GM13976 (cell line): ENCODE measurements at regions not wholly inside any gene's neighbourhood (a gene's known extent, or its start where the extent isn't known, plus 50 kb on each side); places are given as distances from the start of the nearest gene placed in this dataset.

Source experiments
- DNase-seq: peaks from one replicate; pipeline ENCODE4 v3.0.0; 2012; ENCODE audit warnings: low spot score
- in situ Hi-C: fragments of 300-500 bp; cut with MboI; formaldehyde crosslinking; loops from one replicate; pipeline ENCODE4 v1.12.0; 2022; ENCODE audit warnings: low sequenced_read_pairs, mixed read lengths, inconsistent platforms; ENCODE audit not compliant: unreplicated experiment
- TF ChIP-seq, protein P1 (sequence below): IDR thresholded peaks from 2 replicates; pipeline ENCODE4 v1.5.1; 2012; ENCODE audit warnings: borderline replicate concordance, mild to moderate bottlenecking; ENCODE audit not compliant: insufficient read depth; ENCODE audit errors: extremely low read depth, missing control alignments, control extremely low read depth

GRCh38 chr18:41703744-41704530 is 251.1 kb upstream of the PIK3C3 start:
- TF ChIP-seq, protein P1, sequence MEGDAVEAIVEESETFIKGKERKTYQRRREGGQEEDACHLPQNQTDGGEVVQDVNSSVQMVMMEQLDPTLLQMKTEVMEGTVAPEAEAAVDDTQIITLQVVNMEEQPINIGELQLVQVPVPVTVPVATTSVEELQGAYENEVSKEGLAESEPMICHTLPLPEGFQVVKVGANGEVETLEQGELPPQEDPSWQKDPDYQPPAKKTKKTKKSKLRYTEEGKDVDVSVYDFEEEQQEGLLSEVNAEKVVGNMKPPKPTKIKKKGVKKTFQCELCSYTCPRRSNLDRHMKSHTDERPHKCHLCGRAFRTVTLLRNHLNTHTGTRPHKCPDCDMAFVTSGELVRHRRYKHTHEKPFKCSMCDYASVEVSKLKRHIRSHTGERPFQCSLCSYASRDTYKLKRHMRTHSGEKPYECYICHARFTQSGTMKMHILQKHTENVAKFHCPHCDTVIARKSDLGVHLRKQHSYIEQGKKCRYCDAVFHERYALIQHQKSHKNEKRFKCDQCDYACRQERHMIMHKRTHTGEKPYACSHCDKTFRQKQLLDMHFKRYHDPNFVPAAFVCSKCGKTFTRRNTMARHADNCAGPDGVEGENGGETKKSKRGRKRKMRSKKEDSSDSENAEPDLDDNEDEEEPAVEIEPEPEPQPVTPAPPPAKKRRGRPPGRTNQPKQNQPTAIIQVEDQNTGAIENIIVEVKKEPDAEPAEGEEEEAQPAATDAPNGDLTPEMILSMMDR, result no peak
- in situ Hi-C loops, result no loop called here
- DNase-seq, result no peak

GRCh38 chr18:41700416-41700815 is 254.6 kb upstream of the PIK3C3 start:
- in situ Hi-C loops, result no loop called here
- DNase-seq, result no peak
- TF ChIP-seq, protein P1, result no peak

DNA sequence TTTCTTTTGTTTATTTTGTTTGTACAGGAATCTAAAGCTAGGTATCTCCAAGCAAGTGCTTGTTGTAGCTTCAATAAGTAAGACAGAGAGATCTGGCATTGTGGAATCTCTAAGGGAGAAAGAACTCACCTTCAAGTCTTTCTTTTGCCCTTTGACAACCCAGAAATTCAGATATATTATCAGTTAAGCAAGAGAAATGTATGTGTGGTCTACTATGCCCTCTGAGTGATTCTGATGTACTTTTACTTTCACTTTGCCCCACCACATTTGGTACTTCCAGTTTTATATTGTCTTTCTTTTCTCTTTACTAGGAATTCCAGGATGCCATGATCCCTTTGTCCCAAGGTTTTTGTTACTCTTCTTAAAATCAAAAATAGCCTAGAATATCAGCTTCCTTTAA is 259.6 kb upstream of the PIK3C3 start:
- TF ChIP-seq, protein P1, result no peak
- in situ Hi-C loops, result no loop called here
- no peak for DNase-seq

GRCh38 chr18:41693008-41693407 is 262.0 kb upstream of the PIK3C3 start:
- TF ChIP-seq, protein P1, result no peak
- no peak for DNase-seq
- in situ Hi-C loops, result no loop called here

GRCh38 chr18:41690332-41691127 is 264.5 kb upstream of the PIK3C3 start:
- in situ Hi-C loops, result no loop called here
- TF ChIP-seq, protein P1, result no peak
- no peak for DNase-seq

DNA sequence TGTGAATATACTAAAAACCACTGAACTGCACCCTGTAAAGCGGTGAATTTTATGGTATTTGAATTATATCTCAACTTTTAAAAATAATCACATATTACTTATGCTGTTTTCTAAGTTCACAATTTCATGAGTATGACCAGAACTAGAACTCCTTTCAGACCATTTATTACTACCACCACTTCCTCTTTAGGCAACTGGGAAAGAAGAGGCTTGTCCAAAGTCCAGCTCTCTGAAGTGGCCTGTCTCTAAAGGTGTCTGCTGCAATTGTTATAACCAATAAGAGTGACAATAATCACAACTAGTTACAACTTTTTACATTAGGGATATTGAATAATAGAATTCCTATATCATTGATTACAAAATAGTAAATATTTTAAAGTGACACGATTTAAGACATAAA is 267.9 kb upstream of the PIK3C3 start:
- DNase-seq, result no peak
- in situ Hi-C loops, result no loop called here
- TF ChIP-seq, protein P1, result no peak
